COLO668 (cell line): ENCODE measurements at regions not wholly inside any gene's neighbourhood (a gene's known extent, or its start where the extent isn't known, plus 50 kb on each side); places are given as distances from the start of the nearest gene placed in this dataset.
"Not testable (repeated sequence)": the region's sequence is repeated elsewhere in the genome, so short reads cannot be mapped to it uniquely, and the experiment has no call there.

ENCODE experiments used
- DNase-seq: peaks from one replicate; lab custom pipeline; 2025; ENCODE audit not compliant: unreplicated experiment; lab: John Stamatoyannopoulos, UW

DNA sequence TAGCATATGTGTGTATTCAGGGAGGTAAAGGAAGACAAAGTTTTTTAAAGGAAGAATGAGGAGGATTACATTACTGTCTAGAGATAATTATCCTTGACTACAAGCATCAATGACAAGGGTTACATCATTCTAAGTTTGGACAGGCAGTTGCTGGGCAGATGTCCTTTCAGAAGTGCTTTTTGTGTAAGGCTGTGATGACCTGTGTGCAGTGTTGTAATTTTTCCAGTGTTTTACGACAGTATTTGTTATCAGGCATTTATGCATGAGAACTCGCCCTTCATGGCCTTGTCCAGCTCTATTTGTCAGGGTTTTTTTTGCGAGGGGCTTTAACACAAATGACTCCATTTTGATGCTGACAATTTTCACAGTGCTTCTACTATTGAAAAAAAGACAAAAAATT lies 658.3 kb upstream of the NXPH2 start:
- no peak for DNase-seq

DNA sequence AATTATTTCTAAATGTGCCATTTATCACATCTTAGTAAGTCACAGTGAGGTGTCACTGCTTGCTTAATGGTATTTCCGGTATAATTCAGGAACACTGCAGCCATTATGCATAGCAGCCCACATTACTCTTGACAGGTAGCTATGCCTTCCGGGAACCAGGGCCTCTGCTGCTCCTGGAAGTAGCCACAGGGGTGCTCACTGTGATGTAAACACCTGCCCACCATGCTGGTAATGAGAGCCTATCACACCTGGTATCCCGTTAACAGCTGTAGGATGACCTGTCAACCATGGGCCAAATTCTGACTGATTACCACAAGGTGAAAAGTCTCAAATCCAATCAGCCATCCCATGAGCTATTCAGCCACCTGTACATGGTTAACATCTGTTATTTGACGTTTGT lies 647.0 kb upstream of the NXPH2 start:
- DNase-seq = no peak

DNA sequence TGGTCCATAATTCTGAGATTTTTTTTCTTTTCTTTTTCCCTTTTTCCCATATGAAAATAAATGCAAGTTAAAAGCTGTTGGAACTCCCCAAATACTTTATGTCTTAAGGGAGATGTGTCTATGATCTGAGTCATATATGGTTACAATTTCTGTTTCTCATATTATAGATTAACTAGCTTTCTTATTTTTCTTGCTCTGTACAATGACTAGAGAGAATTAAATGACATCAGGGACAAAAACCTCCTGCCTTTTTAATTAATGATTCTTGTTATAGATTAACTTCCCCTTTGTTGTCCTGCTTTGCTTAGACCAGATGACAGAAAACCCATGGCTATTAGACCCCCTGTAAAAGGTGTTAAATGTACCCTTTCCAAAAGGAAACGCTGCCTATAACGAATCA lies 643.9 kb upstream of the NXPH2 start:
- no peak for DNase-seq

DNA sequence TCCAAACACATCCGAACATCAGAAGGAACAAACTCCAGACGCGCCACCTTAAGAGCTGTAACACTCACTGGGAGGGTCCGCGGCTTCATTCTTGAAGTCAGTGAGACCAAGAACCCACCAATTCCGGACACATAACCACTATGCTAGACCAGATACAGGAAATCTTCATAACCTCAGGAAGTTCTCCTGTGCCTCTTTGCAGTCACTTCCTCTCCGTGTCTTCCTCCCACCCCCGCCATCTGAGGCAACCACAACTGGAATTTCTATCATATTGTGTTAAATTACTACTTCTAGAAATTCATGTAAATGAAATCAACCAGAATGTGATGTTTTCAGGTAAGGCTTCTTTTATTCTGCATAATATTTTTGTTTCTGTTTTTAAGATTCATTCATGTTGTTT lies 631.0 kb upstream of the NXPH2 start:
- no peak for DNase-seq

DNA sequence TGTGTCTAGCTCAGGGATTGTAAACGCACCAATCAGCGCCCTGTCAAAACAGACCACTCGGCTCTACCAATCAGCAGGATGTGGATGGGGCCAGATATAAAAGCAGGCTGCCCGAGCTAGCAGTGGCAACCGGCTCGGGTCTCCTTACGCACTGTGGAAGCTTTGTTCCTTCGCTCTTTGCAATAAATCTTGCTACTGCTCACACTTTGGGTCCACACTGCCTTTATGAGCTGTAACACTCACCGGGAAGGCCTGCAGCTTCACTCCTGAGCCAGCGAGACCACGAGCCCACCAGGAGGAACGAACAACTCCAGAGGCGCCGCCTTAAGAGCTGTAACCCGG lies 630.6 kb upstream of the NXPH2 start:
- not testable (repeated sequence) for DNase-seq

DNA sequence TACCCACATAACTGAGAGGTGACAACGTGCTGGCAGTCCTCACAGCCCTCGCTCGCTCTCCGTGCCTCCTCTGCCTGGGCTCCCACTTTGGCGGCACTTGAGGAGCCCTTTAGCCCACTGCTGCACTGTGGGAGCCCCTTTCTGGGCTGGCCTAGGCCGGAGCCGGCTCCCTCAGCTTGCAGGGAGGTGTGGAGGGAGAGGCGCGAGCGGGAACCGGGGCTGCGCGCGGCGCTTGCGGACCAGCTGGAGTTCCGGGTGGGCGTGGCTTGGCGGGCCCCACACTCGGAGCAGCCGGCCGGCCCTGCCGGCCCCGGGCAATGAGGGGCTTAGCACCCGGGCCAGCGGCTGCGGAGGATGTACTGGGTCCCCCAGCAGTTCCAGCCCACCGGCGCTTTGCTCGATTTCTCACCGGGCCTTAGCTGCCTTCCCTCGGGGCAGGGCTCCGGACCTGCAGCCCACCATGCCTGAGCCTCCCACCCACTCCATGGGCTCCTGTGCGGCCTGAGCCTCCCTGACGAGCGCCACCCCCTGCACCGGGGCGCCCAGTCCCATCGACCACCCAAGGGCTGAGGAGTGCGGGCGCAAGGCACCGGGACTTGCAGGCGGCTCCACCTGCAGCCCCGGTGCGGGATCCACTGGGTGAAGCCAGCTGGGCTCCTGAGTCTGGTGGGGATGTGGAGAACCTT lies 630.1 kb upstream of the NXPH2 start:
- DNase-seq = not testable (repeated sequence)

DNA sequence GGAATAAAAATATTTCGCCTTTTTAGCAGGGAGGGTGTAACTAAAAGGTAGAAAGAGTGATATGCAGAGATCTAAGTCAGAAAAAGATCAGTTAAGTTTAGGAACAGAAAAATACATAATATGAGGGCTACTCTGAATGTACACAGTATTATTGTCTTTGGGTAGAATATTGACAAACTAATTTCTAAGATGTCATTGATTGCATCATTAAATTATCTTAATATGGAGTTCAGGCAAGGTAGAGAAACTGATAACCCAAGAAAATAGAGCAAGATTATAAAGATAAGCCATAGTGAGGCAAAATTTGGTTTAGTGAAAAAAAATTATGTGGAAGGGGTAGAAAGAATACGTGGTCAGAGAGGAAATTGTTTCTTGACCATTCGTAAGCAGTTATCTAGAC lies 629.0 kb upstream of the NXPH2 start:
- no peak for DNase-seq

DNA sequence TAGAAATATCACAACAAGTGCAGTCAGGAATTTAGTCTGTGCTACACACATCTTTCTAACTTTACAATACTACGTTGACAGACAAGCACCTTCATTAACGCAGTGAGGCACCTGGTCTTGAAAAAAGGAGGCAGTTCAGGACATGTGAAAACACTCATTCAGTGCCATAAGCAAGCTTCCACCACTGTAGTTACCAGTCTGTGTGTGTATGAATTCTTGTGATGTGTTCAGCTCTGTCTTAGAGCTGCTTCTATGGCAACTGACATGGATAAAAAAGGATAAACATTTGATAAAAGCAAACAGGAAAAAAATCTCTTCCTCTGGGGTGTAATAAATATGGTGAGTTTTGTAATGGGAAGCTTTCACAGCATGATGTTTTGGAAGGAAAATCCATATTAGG lies 623.8 kb upstream of the NXPH2 start:
- no peak for DNase-seq

DNA sequence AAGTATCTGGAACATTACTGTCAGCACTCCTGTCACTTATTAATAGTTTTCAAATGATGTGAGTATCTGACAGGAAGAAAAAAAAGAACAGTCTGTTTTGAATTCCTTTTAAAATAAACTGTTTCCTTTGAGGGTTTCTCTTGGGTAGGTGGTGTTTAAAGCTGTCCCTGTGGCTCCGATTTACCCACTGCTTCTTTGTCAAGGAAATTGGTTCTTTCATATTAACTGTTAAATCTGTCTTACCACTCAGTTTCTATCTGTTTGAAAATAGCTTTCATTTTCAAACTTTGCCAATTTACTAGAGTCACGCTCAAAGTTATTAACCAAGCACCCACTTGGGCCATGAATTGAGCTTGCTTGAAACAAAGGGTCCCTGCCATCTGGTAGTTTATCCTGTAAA lies 614.6 kb upstream of the NXPH2 start:
- DNase-seq = no peak

DNA sequence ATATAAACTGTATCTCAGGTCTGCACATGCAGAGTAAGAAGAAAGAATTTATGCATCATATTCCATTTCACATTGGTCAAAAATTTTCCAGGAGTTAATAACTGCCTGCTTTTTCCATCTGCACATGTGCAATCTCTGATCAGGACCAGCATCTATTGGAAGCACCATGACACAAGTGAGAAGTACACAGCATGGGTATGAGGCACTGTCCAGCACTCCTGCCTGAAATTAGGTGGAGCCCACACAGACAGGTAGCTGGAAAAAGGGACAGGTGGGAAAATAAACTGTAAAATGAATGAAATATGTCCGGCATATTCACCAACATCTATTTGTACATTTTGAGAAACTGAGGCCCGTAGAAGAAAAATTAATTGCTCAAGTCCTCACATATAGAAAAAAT lies 609.2 kb upstream of the NXPH2 start:
- no peak for DNase-seq

DNA sequence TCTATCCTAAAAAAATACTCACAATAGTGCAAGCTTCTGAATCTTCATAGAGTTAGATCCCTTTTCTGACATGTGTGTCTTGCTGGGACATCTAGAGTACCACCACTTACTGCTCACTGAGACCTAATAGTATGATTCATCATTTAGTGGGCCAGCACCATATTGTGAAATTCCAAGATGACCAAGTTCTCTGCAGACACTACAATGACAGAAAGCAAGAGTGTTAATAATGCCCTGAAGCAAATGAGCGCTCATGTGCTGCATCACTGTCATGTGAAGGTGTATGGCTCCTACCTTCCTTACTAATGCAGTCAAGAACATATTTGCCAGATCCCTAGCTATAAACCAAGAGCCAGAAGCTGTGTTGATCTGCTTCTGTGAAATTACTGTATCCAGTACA lies 606.2 kb upstream of the NXPH2 start:
- no peak for DNase-seq

DNA sequence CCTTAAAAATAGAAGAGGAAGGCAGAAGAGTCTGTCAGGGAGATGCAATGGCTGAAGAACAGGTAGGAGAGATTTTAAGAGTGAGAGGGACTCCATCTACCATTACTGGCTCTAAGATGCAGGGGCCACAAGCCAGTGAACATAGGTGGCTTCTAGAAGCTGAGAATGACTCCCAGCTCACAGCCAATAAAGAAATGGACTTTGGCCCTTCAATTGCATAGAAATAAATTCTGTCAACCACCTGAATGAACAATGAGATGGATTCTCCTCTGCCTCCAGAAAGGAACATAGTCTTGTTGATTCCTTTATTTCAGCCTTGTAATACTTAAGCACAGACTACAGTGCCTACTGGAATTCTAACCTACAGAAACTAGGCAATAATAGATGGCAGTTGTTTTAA lies 603.3 kb upstream of the NXPH2 start:
- DNase-seq = no peak

DNA sequence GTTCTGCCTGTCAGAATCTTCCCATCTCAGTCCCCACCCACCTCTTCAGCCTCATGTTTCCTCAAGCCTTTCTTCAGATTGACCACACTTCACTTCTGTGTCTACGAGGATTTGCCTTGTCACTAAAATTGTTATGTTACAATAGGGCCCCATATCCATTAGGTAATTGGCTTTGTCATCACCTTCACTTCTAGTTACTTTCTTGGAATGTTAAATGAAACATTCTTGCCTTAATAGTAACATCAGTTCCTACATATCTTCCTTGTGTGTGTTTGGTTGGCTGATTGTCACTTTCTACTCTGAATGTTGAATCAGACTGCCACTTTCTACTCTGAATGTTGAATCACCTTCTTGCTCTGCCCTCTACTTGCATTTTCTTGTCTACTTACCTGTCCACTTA lies 599.9 kb upstream of the NXPH2 start:
- no peak for DNase-seq

DNA sequence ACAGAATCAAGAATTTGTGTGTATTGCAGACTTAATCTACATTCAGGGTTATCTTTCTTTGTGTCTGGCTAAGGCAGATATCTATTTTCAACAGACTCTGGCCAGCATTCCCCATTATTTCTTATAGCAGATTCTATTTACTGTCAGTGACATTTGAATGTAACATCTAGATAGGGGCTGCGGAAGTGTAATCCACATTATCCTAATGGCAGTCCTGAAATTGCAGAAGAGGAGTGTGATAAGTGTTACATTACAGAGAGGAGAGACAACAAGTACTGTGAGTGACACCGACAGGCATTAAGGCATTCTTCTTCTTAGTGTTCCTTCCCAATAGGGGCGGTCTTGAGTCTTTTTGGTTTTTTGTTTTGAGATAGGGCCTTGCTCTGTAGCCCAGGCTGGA lies 598.2 kb upstream of the NXPH2 start:
- DNase-seq = no peak

DNA sequence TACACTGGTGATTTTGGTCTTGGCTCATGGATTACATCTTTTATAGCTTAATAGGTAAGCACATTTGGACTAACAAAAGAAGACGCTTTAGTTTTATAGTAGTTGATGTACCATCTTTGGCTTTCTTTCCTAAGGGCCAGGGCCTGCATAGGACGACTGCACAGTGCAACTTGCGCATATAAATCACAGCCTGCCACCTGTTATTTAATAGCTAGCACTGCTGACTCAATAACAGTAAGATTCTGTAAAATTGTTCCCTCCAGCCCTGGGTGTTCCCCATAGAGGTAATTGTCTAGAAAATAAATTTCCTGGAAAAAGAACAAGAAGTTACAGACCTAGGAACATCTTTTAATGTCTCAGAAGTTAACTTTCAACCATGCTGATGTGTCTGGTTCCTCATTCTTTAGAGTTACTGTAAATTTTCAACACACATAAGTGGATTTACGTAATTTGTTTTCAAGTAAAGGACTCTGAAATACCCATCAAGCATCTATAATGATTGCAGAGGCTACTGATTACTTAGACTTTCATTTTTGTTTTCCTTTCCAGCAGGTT lies 594.2 kb upstream of the NXPH2 start:
- DNase-seq = no peak

DNA sequence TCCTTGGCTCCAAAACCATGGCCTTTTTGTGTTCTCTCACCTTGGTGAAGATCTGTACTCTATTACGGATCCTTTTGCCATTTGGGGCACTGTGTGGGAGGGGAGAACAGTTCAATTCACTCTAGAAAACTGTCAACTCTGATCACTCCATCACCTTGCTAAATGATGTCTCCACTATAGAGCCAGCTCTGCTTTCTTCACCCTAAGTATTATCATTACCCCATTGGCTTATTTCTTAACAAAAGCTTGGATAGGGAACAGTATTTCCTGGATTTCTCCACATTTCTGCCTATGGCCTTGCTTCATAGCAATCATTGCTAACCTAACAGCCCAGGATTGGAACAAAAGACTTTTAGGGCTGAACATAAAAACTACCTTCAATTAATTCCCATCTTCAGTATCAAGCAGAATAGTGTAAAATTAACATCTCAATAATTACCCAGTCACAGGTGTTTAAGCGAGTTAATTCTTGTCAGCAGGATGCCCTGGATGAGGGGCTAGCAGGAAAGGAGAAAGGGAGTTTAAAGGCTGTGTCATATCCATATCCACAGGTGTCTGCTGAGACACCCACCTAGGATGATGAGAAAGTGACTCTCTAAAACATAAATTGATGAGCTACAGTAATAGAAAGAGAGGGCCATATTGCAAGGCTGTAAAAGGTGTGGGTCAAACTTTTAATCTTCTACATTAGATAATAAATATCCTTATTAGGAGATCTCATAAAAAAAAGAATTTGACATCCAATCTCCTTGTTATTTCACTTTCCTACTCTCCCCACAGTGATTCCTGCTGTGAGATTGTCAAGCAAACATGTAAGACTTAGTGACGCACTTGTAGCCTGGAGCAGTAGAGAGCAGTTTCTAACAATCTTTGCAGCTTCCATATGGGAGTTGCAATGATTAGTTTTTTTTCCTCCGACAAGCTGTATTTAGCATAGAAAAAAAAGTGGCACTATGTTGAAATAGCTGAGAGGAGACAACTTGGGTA lies 589.5 kb upstream of the NXPH2 start:
- DNase-seq = no peak

DNA sequence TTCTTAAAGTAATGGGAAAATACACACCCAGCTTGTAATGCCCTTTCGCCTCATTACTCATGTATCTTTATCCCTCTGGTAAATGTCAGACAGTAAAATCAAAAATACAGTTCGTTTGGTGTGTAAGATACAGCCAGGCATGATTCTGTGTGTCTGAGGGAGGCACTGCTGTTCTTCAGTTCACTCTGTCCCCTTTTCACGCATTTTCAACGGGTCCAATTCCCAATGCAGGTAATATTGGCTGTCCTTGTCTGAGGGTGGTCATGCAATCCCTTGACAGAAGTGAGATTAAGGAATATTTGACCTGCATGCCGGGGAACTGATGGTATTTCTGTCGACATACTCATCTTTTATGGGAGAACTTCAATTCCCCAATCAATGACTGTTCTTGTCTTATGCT lies 587.2 kb upstream of the NXPH2 start:
- DNase-seq = no peak

DNA sequence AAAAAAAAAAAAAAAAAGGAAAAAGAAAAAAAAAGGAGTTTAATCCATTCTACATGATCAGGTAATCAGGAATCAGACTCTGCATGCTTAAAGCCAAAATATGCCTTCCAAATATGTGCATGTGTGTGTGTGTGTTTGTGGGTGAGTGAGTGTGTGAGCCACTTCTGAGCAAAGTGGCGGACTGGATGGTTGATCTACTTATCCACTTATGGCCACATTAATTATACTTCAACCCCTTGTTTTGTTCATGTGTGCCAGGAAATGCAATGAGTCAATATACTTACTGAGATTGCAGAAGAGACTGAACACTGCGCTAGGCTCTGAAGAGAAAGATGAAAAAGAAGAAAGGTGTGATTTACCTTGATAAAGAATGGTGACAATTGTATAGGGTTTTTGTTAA lies 586.5 kb upstream of the NXPH2 start:
- no peak for DNase-seq

DNA sequence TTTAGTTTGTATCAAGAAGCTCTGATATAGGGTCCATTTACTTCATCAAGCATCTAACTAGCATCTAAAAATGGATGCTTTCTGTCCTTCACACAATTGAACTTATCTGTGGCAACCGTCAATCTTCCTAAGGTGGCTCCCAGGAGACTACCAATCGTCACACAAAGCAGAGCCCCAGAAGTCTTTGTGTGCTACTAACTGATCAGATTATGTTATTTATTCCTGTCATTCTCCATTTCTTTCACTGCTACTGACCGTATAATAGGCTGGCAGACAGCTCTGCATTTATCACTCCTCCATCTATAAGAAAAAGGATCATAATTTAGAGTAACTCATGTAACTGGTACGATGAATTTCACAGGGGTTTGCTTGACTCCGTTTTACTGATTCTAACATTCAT lies 585.0 kb upstream of the NXPH2 start:
- DNase-seq = no peak

DNA sequence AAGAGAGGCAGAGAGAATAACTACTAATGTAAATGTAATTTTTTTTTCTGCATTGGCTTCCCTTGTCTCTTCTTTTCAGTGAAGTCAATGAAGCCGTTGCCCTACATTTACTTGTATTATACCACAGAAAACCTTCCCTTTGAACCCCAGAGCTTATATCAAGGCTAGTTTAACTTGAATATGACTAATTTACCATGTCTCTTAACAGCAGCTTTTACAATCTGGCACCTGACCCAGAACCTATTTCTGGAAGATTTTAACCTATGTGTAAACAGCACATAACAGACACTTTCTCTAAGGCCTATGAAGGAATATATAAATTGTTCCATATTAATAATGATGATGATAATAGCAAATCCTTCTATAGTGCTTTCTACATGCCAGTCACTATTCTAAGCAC lies 580.5 kb upstream of the NXPH2 start:
- DNase-seq = no peak

DNA sequence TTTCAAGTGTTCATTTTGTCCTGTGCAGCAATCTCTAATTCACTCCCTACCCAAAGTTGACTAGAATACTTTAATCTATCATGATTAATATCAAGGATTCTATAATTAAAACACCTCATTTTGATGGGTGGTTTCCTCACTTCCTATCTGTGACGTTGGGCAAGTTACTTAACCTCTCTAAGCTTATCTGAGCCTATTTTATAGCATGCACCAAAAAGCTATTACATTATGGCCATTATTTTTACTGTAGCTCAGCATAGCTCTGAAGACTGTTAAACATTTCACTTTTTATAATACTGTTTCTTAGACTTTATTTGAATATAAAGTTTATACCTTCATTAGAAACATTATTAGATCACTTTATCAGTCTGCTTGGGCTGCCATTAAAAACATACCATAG lies 579.6 kb upstream of the NXPH2 start:
- DNase-seq = no peak

DNA sequence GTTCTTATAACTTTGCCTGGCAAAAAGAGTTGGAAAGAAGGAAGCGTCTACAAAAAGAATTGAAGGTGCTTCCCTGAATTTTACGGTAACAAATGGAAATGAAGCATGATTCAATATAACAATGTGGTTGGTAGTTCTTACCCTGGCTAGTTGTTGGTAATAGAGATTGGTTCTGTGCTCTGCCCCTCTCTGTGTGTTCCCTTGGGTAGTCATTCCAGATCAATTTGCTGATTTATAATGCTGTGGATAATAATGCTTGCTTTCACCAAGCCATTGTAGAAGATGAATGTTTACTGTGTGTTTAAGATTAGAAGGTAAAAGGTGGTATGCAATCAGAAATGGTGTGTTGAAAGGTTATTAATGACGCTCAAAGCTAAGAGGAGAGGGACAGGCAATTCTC lies 577.8 kb upstream of the NXPH2 start:
- DNase-seq = no peak
